SK-N-SH treated with all-trans-retinoic acid at 6 μM for 48 hours (cell line): ENCODE measurements at regions not wholly inside any gene's neighbourhood (a gene's known extent, or its start where the extent isn't known, plus 50 kb on each side); places are given as distances from the start of the nearest gene placed in this dataset.

Experiments used
- ATAC-seq: fragments of 200-7000 bp; cut with Tn5 transposase; 3 replicates; pipeline ENCODE4 v1.9.1; 2020; ENCODE audit warnings: mild to moderate bottlenecking, moderate library complexity
- ARNTL ChIP-seq: fragments of 450-650 bp; formaldehyde crosslinking; IDR thresholded peaks from 2 replicates; pipeline ENCODE4 v1.5.0; 2020; ENCODE audit warnings: low read depth, mild to moderate bottlenecking, moderate library complexity, borderline replicate concordance
- BACH2 ChIP-seq: fragments of 250-450 bp; sonication (Bioruptor Pico); IDR thresholded peaks from 2 replicates; pipeline ENCODE4 v1.9.0; 2021; ENCODE audit warnings: mild to moderate bottlenecking, borderline replicate concordance
- CSDC2 ChIP-seq: fragments of 250-450 bp; sonication (Bioruptor Pico); IDR thresholded peaks from 2 replicates; pipeline ENCODE4 v1.5.0; 2020; ENCODE audit warnings: mild to moderate bottlenecking, moderate library complexity
- CSRNP3 ChIP-seq: fragments of 250-450 bp; sonication (Bioruptor Pico); IDR thresholded peaks from 2 replicates; pipeline ENCODE4 v1.5.1; 2021; ENCODE audit warnings: mild to moderate bottlenecking, moderate library complexity
- ESRRG ChIP-seq: fragments of 250-450 bp; sonication (Bioruptor Pico); IDR thresholded peaks from 2 replicates; pipeline ENCODE4 v1.6.1; 2021; ENCODE audit warnings: mild to moderate bottlenecking
- GLIS3 ChIP-seq: fragments of 250-450 bp; sonication (Bioruptor Pico); IDR thresholded peaks from 2 replicates; pipeline ENCODE4 v1.5.0; 2020; ENCODE audit warnings: mild to moderate bottlenecking, moderate library complexity
- ISL1 ChIP-seq: fragments of 250-450 bp; sonication (Bioruptor Pico); IDR thresholded peaks from 2 replicates; pipeline ENCODE4 v2.1.2; 2022; ENCODE audit warnings: mild to moderate bottlenecking, moderate library complexity
- OSR1 ChIP-seq: fragments of 250-450 bp; sonication (Bioruptor Pico); IDR thresholded peaks from 2 replicates; pipeline ENCODE4 v1.8.0; 2022; ENCODE audit warnings: moderate library complexity, mild to moderate bottlenecking, inconsistent platforms
- PATZ1 ChIP-seq: fragments of 250-450 bp; sonication (Bioruptor Pico); IDR thresholded peaks from 2 replicates; pipeline ENCODE4 v1.8.0; 2020; ENCODE audit warnings: mild to moderate bottlenecking, moderate library complexity, borderline replicate concordance
- PPARA ChIP-seq: fragments of 250-450 bp; sonication (Bioruptor Pico); IDR thresholded peaks from 2 replicates; pipeline ENCODE4 v1.5.0; 2020; ENCODE audit warnings: mild to moderate bottlenecking, borderline replicate concordance
- RARB ChIP-seq: fragments of 250-450 bp; sonication (Bioruptor Pico); IDR thresholded peaks from 2 replicates; pipeline ENCODE4 v1.8.0; 2021; ENCODE audit warnings: mild to moderate bottlenecking, moderate library complexity
- SNAI2 ChIP-seq: fragments of 250-450 bp; sonication (Bioruptor Pico); IDR thresholded peaks from 2 replicates; pipeline ENCODE4 v1.5.0; 2020; ENCODE audit warnings: mild to moderate bottlenecking, moderate library complexity
- TCF4 ChIP-seq: fragments of 250-450 bp; sonication (Bioruptor Pico); IDR thresholded peaks from 2 replicates; pipeline ENCODE4 v1.8.0; 2021; ENCODE audit warnings: mild to moderate bottlenecking, moderate library complexity, borderline replicate concordance
- ZC3H10 ChIP-seq: fragments of 250-450 bp; sonication (Bioruptor Pico); IDR thresholded peaks from 2 replicates; pipeline ENCODE4 v1.5.1; 2021; ENCODE audit warnings: mild to moderate bottlenecking, moderate library complexity
- ZFP3 ChIP-seq: fragments of 250-450 bp; sonication (Bioruptor Pico); IDR thresholded peaks from 2 replicates; pipeline ENCODE4 v1.5.0; 2020; ENCODE audit warnings: mild to moderate bottlenecking, moderate library complexity
- ZFP30 ChIP-seq: fragments of 450-650 bp; formaldehyde crosslinking; IDR thresholded peaks from 2 replicates; pipeline ENCODE4 v1.5.0; 2022; ENCODE audit warnings: mild to moderate bottlenecking, moderate library complexity
- ZNF70 ChIP-seq: fragments of 450-650 bp; formaldehyde crosslinking; IDR thresholded peaks from 2 replicates; pipeline ENCODE4 v1.5.0; 2020; ENCODE audit warnings: mild to moderate bottlenecking, moderate library complexity
- ZNF8 ChIP-seq: fragments of 450-650 bp; formaldehyde crosslinking; IDR thresholded peaks from 2 replicates; pipeline ENCODE4 v1.5.0; 2020; ENCODE audit warnings: mild to moderate bottlenecking, moderate library complexity
- TF ChIP-seq, protein P1 (sequence below): fragments of 250-450 bp; sonication (Bioruptor Pico); IDR thresholded peaks from 2 replicates; pipeline ENCODE4 v1.5.1; 2020; ENCODE audit warnings: low read depth, mild to moderate bottlenecking, moderate library complexity
- TF ChIP-seq, protein P2 (sequence below): fragments of 250-450 bp; sonication (Bioruptor Pico); IDR thresholded peaks from 2 replicates; pipeline ENCODE4 v1.5.0; 2020; ENCODE audit warnings: mild to moderate bottlenecking, moderate library complexity
- TF ChIP-seq, protein P3 (sequence below): fragments of 250-450 bp; sonication (Bioruptor Pico); IDR thresholded peaks from 2 replicates; pipeline ENCODE4 v1.8.0; 2021; ENCODE audit warnings: low read depth, mild to moderate bottlenecking, moderate library complexity, borderline replicate concordance

DNA sequence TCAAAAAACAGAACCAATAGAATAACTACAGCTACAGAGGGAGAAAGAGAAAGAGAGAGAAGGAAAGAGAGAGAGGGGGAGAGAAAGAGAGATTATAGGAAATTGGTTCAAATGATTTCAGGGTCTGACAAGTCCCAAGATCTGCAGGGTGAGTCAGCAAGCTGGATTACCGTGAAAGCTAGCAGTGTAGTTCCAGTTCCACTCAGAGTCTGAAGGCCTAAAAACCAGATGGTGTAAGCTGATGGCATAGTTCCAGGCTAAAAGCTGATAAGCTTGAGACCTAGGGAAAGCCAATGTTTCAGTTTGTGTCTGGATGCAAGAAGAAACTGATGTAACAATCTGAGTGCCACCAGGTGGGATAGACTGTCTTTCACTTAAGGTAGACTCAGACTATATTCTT, 397.7 kb downstream of the TRIB2 start:
- ATAC-seq, result peak; percentile 36; the same call in 1 of the 3 replicates
- no peak for TF ChIP-seq SNAI2
- TF ChIP-seq ZFP3, result no peak
- no peak for TF ChIP-seq PPARA
- no peak for TF ChIP-seq ZFP30 (CRISPR knock-in tag)
- TF ChIP-seq ESRRG (CRISPR knock-in tag), result no peak
- TF ChIP-seq ISL1, result peak; percentile 43
- no peak for TF ChIP-seq ZC3H10 (CRISPR knock-in tag)
- no peak for TF ChIP-seq OSR1
- TF ChIP-seq, protein P1, sequence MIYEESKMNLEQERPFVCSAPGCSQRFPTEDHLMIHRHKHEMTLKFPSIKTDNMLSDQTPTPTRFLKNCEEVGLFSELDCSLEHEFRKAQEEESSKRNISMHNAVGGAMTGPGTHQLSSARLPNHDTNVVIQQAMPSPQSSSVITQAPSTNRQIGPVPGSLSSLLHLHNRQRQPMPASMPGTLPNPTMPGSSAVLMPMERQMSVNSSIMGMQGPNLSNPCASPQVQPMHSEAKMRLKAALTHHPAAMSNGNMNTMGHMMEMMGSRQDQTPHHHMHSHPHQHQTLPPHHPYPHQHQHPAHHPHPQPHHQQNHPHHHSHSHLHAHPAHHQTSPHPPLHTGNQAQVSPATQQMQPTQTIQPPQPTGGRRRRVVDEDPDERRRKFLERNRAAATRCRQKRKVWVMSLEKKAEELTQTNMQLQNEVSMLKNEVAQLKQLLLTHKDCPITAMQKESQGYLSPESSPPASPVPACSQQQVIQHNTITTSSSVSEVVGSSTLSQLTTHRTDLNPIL (CRISPR knock-in tag), result no peak
- no peak for TF ChIP-seq PATZ1 (CRISPR knock-in tag)
- no peak for TF ChIP-seq RARB (CRISPR knock-in tag)
- no peak for TF ChIP-seq GLIS3 (CRISPR knock-in tag)
- TF ChIP-seq, protein P2, sequence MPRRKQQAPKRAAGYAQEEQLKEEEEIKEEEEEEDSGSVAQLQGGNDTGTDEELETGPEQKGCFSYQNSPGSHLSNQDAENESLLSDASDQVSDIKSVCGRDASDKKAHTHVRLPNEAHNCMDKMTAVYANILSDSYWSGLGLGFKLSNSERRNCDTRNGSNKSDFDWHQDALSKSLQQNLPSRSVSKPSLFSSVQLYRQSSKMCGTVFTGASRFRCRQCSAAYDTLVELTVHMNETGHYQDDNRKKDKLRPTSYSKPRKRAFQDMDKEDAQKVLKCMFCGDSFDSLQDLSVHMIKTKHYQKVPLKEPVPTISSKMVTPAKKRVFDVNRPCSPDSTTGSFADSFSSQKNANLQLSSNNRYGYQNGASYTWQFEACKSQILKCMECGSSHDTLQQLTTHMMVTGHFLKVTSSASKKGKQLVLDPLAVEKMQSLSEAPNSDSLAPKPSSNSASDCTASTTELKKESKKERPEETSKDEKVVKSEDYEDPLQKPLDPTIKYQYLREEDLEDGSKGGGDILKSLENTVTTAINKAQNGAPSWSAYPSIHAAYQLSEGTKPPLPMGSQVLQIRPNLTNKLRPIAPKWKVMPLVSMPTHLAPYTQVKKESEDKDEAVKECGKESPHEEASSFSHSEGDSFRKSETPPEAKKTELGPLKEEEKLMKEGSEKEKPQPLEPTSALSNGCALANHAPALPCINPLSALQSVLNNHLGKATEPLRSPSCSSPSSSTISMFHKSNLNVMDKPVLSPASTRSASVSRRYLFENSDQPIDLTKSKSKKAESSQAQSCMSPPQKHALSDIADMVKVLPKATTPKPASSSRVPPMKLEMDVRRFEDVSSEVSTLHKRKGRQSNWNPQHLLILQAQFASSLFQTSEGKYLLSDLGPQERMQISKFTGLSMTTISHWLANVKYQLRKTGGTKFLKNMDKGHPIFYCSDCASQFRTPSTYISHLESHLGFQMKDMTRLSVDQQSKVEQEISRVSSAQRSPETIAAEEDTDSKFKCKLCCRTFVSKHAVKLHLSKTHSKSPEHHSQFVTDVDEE (CRISPR knock-in tag), result peak; percentile 76; the same call in 1 of the 2 replicates
- TF ChIP-seq ARNTL (CRISPR knock-in tag), result no peak
- TF ChIP-seq TCF4, result peak; percentile 31; the same call in 1 of the 2 replicates

DNA sequence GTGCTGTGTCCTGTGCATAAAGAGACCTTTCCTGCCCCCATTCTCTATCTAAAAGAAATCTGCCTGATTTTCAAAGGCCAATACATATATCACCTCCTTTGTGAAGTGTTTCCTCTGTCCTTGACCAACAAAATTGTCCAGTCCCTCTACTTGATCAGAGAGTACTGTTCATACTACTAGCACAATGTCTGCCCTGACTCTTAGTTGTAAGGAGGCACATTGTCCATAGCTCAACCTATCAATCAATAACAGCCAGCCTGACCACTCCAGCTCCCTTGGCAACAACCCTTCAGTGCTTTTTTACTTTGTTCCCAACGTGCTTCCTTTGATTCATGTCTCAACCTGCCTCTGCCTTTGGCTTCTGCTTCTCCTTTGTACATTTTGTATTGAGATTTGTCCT, 398.9 kb downstream of the TRIB2 start:
- ATAC-seq, result no peak
- TF ChIP-seq ARNTL (CRISPR knock-in tag) (no peak), TCF4 (no peak), CSDC2 (CRISPR knock-in tag) (no peak), ZFP3 (no peak), ZNF8 (CRISPR knock-in tag) (no peak), BACH2 (no peak), ZC3H10 (CRISPR knock-in tag) (no peak), ESRRG (CRISPR knock-in tag) (no peak)
- TF ChIP-seq, protein P2 (CRISPR knock-in tag), result no peak

DNA sequence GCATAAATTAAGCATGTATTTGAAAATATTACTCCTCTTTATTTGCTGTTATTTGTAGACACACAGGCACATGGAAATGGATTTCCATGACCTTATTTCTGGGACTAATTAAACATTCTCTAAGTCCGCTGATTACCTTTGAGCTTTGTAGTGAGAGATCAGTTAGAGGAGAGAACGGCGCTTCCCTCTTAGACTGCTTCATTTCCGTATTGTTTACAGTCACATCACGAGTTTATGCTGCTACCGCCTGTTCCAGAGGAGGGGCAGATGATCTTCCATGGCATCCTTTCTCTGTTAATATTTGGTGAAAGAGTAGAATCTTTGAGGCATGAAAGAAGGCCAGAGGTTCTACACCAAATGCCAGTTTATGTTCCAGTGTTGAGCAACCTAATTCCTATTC, 404.4 kb downstream of the TRIB2 start:
- no peak for ATAC-seq

More for the DNA sequence above, 404.4 kb downstream of the TRIB2 start:
- TF ChIP-seq ZNF70 (no peak), ESRRG (CRISPR knock-in tag) (no peak), CSDC2 (CRISPR knock-in tag) (no peak), CSRNP3 (CRISPR knock-in tag) (no peak), ZFP3 (no peak), PPARA (no peak), ZFP30 (CRISPR knock-in tag) (no peak), ISL1 (no peak), BACH2 (no peak), ZC3H10 (CRISPR knock-in tag) (no peak), ZNF8 (CRISPR knock-in tag) (no peak), RARB (CRISPR knock-in tag) (no peak)
- TF ChIP-seq, protein P3, sequence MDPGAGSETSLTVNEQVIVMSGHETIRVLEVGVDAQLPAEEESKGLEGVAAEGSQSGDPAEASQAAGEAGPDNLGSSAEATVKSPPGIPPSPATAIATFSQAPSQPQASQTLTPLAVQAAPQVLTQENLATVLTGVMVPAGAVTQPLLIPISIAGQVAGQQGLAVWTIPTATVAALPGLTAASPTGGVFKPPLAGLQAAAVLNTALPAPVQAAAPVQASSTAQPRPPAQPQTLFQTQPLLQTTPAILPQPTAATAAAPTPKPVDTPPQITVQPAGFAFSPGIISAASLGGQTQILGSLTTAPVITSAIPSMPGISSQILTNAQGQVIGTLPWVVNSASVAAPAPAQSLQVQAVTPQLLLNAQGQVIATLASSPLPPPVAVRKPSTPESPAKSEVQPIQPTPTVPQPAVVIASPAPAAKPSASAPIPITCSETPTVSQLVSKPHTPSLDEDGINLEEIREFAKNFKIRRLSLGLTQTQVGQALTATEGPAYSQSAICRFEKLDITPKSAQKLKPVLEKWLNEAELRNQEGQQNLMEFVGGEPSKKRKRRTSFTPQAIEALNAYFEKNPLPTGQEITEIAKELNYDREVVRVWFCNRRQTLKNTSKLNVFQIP (CRISPR knock-in tag), result no peak
